A673 (cell line): ENCODE measurements at regions not wholly inside any gene's neighbourhood (a gene's known extent, or its start where the extent isn't known, plus 50 kb on each side); places are given as distances from the start of the nearest gene placed in this dataset.

Experiments
- BruUV-seq: library from RNA; stranded (reverse); fragments of 400-500 nt; replicated peaks from 2 replicates; lab custom pipeline; 2021; lab: Mats Ljungman, UMichigan
- CTCF ChIA-PET: fragments of 300-600 bp; sonication (Branson Sonifier 250); formaldehyde crosslinking; loops from one replicate; lab custom pipeline; 2022; ENCODE audit warnings: antibody characterized with exemption; lab: Charles Lee
- POLR2A ChIA-PET: fragments of 300-600 bp; sonication (Branson Sonifier 250); formaldehyde crosslinking; loops from one replicate; lab custom pipeline; 2022; ENCODE audit warnings: antibody characterized with exemption; ENCODE audit not compliant: low non-redundant PET; lab: Charles Lee
- DNase-seq: peaks from one replicate; pipeline ENCODE4 v3.0.0-alpha.2; 2015; ENCODE audit warnings: low spot score
- H3K27ac ChIP-seq: fragments of 200-600 bp; sonication (generic); 2 replicates; pipeline ENCODE4 v1.5.1; 2016; ENCODE audit warnings: mixed run types, low read depth, mild to moderate bottlenecking, mixed read lengths, antibody characterized with exemption, low read length; ENCODE audit not compliant: poor library complexity, severe bottlenecking
- H3K27me3 ChIP-seq: fragments of 200-600 bp; sonication (generic); replicated peaks from 2 replicates; pipeline ENCODE4 v1.6.1; 2017; ENCODE audit warnings: mixed run types, low read depth, mild to moderate bottlenecking, mixed read lengths, antibody characterized with exemption, low read length; ENCODE audit not compliant: insufficient read depth, poor library complexity
- H3K36me3 ChIP-seq: fragments of 200-600 bp; sonication (generic); 2 replicates; pipeline ENCODE4 v1.6.1; 2016; ENCODE audit warnings: mixed run types, mild to moderate bottlenecking, mixed read lengths, antibody characterized with exemption, low read length; ENCODE audit not compliant: insufficient read depth, poor library complexity, severe bottlenecking
- H3K4me1 ChIP-seq: fragments of 200-600 bp; sonication (generic); 2 replicates; pipeline ENCODE4 v1.6.1; 2017; ENCODE audit warnings: mixed run types, mild to moderate bottlenecking, mixed read lengths, antibody characterized with exemption, low read length; ENCODE audit not compliant: insufficient read depth, poor library complexity, severe bottlenecking
- H3K4me3 ChIP-seq: fragments of 200-600 bp; sonication (generic); 2 replicates; pipeline ENCODE4 v1.5.1; 2016; ENCODE audit warnings: low read depth, mixed run types, mild to moderate bottlenecking, mixed read lengths, low read length; ENCODE audit not compliant: poor library complexity, severe bottlenecking
- H3K9me3 ChIP-seq: fragments of 200-600 bp; sonication (generic); 2 replicates; pipeline ENCODE4 v1.6.1; 2016; ENCODE audit warnings: mixed run types, low read depth, mild to moderate bottlenecking, mixed read lengths, antibody characterized with exemption, low read length; ENCODE audit not compliant: poor library complexity, severe bottlenecking
- EZH2 ChIP-seq: fragments of 200-600 bp; sonication (generic); IDR thresholded peaks from 2 replicates; pipeline ENCODE4 v1.6.1; 2017; ENCODE audit warnings: borderline replicate concordance, low read depth, mild to moderate bottlenecking, mixed read lengths, antibody characterized with exemption, low read length; ENCODE audit not compliant: poor library complexity, severe bottlenecking
- intact Hi-C: fragments of 100-400 bp; cut with micrococcal nuclease; formaldehyde crosslinking; loops from one replicate; pipeline ENCODE4 v1.10.0; 2022; ENCODE audit not compliant: unreplicated experiment
- TF ChIP-seq, protein P1 (sequence below): fragments of 300-800, 200-600 bp; sonication (generic); conservative IDR thresholded peaks from 2 replicates; pipeline ENCODE4 v1.5.1; 2017; ENCODE audit warnings: low read depth, mild to moderate bottlenecking, antibody characterized with exemption, low read length, moderate library complexity, mixed read lengths

DNA sequence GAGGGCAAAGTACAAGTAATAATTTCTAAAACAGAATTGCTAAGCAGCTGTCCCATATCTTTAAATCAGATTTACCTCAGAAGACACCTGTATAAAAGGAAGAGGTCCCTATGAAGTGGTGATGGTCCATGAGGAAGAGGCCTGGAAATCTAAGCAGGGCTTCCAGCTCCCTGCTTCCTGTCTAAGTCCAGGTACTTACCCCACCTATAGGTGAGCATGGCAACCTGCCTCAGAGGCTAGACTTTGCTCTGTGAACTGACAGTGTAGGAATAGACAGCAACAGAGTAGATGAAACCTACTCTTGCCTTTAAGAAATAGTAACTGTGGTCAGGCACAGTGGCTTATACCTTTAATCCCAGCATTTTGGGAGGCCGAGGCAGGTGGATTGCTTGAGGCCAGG is 55.8 kb upstream of the ARRDC3 start:
- no peak for DNase-seq
- POLR2A ChIA-PET = no interaction called here
- no peaks in the 10 kb centered on the region for H3K36me3 ChIP-seq
- no peaks in the 10 kb centered on the region for H3K9me3 ChIP-seq
- no peak overlapping the region for H3K4me3 ChIP-seq
- H3K27me3 ChIP-seq = no peaks in the 10 kb centered on the region
- CTCF ChIA-PET = no interaction called here
- TF ChIP-seq, protein P1, sequence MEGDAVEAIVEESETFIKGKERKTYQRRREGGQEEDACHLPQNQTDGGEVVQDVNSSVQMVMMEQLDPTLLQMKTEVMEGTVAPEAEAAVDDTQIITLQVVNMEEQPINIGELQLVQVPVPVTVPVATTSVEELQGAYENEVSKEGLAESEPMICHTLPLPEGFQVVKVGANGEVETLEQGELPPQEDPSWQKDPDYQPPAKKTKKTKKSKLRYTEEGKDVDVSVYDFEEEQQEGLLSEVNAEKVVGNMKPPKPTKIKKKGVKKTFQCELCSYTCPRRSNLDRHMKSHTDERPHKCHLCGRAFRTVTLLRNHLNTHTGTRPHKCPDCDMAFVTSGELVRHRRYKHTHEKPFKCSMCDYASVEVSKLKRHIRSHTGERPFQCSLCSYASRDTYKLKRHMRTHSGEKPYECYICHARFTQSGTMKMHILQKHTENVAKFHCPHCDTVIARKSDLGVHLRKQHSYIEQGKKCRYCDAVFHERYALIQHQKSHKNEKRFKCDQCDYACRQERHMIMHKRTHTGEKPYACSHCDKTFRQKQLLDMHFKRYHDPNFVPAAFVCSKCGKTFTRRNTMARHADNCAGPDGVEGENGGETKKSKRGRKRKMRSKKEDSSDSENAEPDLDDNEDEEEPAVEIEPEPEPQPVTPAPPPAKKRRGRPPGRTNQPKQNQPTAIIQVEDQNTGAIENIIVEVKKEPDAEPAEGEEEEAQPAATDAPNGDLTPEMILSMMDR = no peak
- TF ChIP-seq EZH2 = no peak
- no peaks in the 10 kb centered on the region for H3K4me1 ChIP-seq
- BruUV-seq = no TSS peak
- intact Hi-C loops = no loop called here
- no peak overlapping the region for H3K27ac ChIP-seq

DNA sequence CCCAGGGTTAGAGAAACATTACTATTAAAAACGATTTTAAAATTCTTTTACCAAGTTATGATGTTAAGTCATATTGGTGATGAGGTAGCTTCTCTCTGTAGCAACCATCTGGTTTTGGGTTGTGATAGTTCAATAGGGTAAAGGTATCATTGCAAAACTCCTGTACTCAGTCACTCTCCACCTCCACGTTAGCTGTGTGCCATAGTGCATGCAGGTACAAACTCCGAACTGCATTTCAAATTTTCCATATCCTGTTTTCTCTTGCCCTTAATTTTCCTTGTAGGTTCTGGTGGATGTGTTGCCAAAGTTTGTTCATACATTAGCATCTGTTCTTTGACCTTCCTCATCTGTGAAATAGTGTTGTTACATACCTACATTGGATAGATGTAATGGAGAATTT is 53.1 kb upstream of the ARRDC3 start:
- no peak for DNase-seq
- Histone ChIP-seq H3K4me3 (no peak overlapping the region), H3K9me3 (no peaks in the 10 kb centered on the region), H3K4me1 (no peaks in the 10 kb centered on the region), H3K36me3 (no peaks in the 10 kb centered on the region), H3K27me3 (no peaks in the 10 kb centered on the region), H3K27ac (no peak overlapping the region)
- intact Hi-C loops = no loop called here
- TF ChIP-seq, protein P1 = no peak
- no peak for TF ChIP-seq EZH2
- ChIA-PET CTCF (no interaction called here), POLR2A (no interaction called here)
- BruUV-seq = no TSS peak

DNA sequence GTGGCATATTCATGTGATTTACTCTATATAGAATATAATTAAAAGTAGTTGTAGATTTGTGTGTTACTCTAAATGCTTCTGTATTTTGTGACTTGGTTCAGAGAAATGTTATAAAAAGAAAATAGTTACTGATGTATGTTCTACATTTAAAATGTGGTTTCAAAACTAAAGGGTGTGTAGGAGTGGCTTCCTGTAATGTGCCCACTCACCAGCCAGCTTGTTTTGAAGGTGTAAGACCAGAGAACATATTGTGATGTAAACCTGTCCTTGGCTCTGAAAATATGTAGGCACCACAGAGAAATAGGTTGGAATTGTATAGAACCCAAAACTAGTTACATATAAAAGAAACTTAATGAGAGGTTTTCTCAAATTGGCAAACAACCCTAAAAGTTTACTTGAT is 51.2 kb upstream of the ARRDC3 start:
- H3K4me1 ChIP-seq = no peaks in the 10 kb centered on the region
- H3K4me3 ChIP-seq = no peak overlapping the region
- TF ChIP-seq, protein P1 = no peak
- TF ChIP-seq EZH2 = no peak
- POLR2A ChIA-PET = no interaction called here
- no peak overlapping the region for H3K27ac ChIP-seq
- CTCF ChIA-PET = no interaction called here
- intact Hi-C loops = no loop called here
- H3K36me3 ChIP-seq = no peaks in the 10 kb centered on the region
- no peaks in the 10 kb centered on the region for H3K27me3 ChIP-seq
- DNase-seq = no peak
- H3K9me3 ChIP-seq = no peaks in the 10 kb centered on the region
- no TSS peak for BruUV-seq
